ENCODE measurements at regions not wholly inside any gene's neighbourhood (a gene's known extent, or its start where the extent isn't known, plus 50 kb on each side); places are given as distances from the start of the nearest gene placed in this dataset.
"Not testable (repeated sequence)": the region's sequence is repeated elsewhere in the genome, so short reads cannot be mapped to it uniquely, and the experiment has no call there.

DNA sequence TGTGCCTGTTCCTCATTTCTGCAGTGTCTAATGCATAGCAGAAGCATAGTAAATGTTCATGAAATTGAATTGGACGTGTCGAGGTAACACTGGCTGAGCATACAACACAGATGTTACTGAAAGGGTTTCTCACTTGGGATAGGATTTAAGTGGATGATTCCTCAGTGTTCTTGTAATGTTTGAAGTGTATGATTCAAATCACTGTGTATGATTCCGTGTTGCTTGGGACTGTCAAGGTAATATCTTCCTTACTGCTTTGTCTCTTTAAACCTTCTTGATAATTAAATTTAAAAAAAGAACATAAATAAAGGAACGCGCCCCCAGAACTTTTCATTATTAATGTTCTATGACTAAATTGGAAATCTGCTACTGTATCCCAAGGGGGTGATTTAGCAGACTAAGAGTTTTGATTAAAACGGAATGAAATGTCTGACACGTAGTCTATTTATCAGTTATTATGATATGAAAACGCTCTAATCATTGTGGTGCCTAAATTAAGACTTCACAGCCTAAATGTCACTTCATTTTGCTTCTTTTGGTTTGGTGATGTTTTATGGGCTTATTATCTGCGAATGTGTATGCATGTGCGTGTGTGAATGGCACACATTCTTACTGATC is 696.9 kb upstream of the EPHA5 start:
- Histone ChIP-seq H3K27ac (no peak overlapping the region), H3K27me3 (no peaks in the 10 kb centered on the region), H3K4me1 (ENCODE audit: low read depth) (no peaks in the 10 kb centered on the region), H3K36me3 (no peaks in the 10 kb centered on the region), H3K4me3 (no peak overlapping the region), H3K9me3 (ENCODE audit: low read depth) (no peaks in the 10 kb centered on the region)
- no peak for TF ChIP-seq CTCF (IDR thresholded peaks at IDR 0.05; ENCODE audit: low read depth, low read length)
- DNase-seq (ENCODE audit: low read depth in 1 of 2, low spot score in 1 of 2) = no peak

GRCh38 chr4:66360395-66360794 is 690.1 kb upstream of the EPHA5 start:
- not testable (repeated sequence) for H3K36me3 ChIP-seq; H3K27ac ChIP-seq; H3K27me3 ChIP-seq; H3K4me1 ChIP-seq (ENCODE audit: low read depth); H3K4me3 ChIP-seq; DNase-seq (ENCODE audit: low read depth in 1 of 2, low spot score in 1 of 2); H3K9me3 ChIP-seq (ENCODE audit: low read depth)

GRCh38 chr4:66357316-66357715 is 687.0 kb upstream of the EPHA5 start:
- Histone ChIP-seq H3K4me1 (ENCODE audit: low read depth) (no peaks in the 10 kb centered on the region), H3K27ac (no peak overlapping the region), H3K36me3 (no peaks in the 10 kb centered on the region), H3K27me3 (no peaks in the 10 kb centered on the region), H3K4me3 (no peak overlapping the region), H3K9me3 (ENCODE audit: low read depth) (no peaks in the 10 kb centered on the region)
- peak in 1 of 2 donors; percentile 3 for DNase-seq (ENCODE audit: low read depth in 1 of 2, low spot score in 1 of 2)
- TF ChIP-seq CTCF (IDR thresholded peaks at IDR 0.05; ENCODE audit: low read depth, low read length) = no peak

DNA sequence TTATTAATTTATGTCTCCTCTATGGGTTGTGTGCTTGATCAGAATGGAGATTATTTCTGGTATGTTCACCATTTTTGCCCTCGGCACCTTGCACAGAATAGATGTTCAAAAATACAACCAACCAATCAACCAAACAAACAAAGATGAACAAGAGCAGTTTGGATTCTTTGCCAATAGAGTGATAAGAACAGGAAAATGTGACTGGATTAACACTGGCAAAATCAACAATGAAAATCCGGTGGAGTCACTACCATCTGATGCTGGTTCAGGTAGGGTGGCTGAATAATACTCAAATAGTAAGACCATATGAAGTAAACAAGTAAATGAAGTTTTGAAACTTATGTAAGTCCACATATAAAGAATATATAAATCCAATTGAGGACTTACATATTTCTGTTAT is 685.0 kb upstream of the EPHA5 start:
- Histone ChIP-seq H3K9me3 (ENCODE audit: low read depth) (no peaks in the 10 kb centered on the region), H3K27me3 (no peaks in the 10 kb centered on the region), H3K36me3 (no peaks in the 10 kb centered on the region), H3K4me1 (ENCODE audit: low read depth) (no peaks in the 10 kb centered on the region), H3K4me3 (no peak overlapping the region), H3K27ac (no peak overlapping the region)
- no peak for TF ChIP-seq CTCF (IDR thresholded peaks at IDR 0.05; ENCODE audit: low read depth, low read length)
- DNase-seq (ENCODE audit: low read depth in 1 of 2, low spot score in 1 of 2) = no peak

- no peaks in the 10 kb centered on the region for H3K36me3 ChIP-seq
- H3K4me1 ChIP-seq (ENCODE audit: low read depth) = no peaks in the 10 kb centered on the region
- H3K27ac ChIP-seq = no peak overlapping the region
- H3K4me3 ChIP-seq = no peak overlapping the region
- TF ChIP-seq CTCF (IDR thresholded peaks at IDR 0.05; ENCODE audit: low read depth, low read length) = no peak
- H3K27me3 ChIP-seq = no peaks in the 10 kb centered on the region
- DNase-seq (ENCODE audit: low read depth in 1 of 2, low spot score in 1 of 2) = no peak
- H3K9me3 ChIP-seq (ENCODE audit: low read depth) = no peaks in the 10 kb centered on the region
These were observed 681.5 kb upstream of the EPHA5 start for GRCh38 chr4:66351761-66352160.

DNA sequence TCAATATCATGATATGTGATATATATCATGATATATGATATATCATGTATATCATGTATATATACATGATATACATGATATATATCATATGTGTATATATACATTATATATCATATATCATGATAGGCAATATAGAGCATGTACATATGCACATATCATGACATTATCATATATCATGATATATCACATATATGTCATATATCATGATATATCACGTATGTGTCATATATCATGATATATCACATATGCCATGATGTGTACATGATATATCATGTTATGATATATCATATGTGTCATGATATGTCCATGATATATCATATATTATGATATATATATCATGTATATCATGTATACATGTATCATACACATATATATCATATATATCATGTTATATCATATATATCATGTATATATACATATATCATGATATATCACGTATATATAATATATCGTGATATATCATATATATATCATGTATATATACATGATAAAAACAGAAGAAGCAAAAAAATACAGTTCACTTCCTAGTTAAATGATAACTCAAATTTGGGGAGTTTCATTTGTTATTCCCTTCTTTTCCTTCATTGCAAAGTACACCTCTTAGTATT is 670.1 kb upstream of the EPHA5 start:
- Histone ChIP-seq H3K27me3 (no peaks in the 10 kb centered on the region), H3K4me1 (ENCODE audit: low read depth) (no peaks in the 10 kb centered on the region), H3K27ac (no peak overlapping the region), H3K4me3 (no peak overlapping the region), H3K36me3 (no peaks in the 10 kb centered on the region), H3K9me3 (ENCODE audit: low read depth) (no peaks in the 10 kb centered on the region)
- no peak for TF ChIP-seq CTCF (IDR thresholded peaks at IDR 0.05; ENCODE audit: low read depth, low read length)
- DNase-seq (ENCODE audit: low read depth in 1 of 2, low spot score in 1 of 2) = no peak
